ENCODE measurements at regions not wholly inside any gene's neighbourhood (a gene's known extent, or its start where the extent isn't known, plus 50 kb on each side); places are given as distances from the start of the nearest gene placed in this dataset.

- H3K4me3 ChIP-seq (ENCODE audit: low read depth, low read length) = no peak overlapping the region
- TF ChIP-seq, protein P1, sequence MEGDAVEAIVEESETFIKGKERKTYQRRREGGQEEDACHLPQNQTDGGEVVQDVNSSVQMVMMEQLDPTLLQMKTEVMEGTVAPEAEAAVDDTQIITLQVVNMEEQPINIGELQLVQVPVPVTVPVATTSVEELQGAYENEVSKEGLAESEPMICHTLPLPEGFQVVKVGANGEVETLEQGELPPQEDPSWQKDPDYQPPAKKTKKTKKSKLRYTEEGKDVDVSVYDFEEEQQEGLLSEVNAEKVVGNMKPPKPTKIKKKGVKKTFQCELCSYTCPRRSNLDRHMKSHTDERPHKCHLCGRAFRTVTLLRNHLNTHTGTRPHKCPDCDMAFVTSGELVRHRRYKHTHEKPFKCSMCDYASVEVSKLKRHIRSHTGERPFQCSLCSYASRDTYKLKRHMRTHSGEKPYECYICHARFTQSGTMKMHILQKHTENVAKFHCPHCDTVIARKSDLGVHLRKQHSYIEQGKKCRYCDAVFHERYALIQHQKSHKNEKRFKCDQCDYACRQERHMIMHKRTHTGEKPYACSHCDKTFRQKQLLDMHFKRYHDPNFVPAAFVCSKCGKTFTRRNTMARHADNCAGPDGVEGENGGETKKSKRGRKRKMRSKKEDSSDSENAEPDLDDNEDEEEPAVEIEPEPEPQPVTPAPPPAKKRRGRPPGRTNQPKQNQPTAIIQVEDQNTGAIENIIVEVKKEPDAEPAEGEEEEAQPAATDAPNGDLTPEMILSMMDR (IDR thresholded peaks at IDR 0.05; ENCODE audit: insufficient read depth, low read length) = no peak
- no peak for DNase-seq (ENCODE audit: low read depth)
These were observed 951.2 kb upstream of the MIR17HG start for GRCh38 chr13:90396266-90396665.

DNA sequence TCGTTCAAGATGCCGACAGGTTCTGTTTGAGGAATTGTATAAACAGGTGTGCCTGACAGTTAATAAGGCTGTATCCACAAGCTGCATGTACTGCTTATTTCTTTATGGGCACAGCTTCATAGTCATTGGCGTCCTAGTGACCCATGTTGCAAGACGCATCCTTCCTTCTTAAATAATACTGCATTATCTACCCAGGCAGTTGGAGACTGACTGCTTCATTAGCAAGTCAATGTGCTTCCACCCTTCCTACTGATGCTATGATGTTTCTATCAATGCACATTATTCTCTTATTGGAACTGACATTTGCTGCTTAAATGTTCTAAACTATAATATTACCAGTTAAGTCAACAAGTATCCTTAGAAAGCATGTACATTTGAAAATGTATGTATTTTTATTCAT is 950.0 kb upstream of the MIR17HG start:
- DNase-seq (ENCODE audit: low read depth) = no peak
- H3K4me3 ChIP-seq (ENCODE audit: low read depth, low read length) = no peak overlapping the region
- TF ChIP-seq, protein P1 (IDR thresholded peaks at IDR 0.05; ENCODE audit: insufficient read depth, low read length) = no peak

GRCh38 chr13:90400372-90400771 is 947.1 kb upstream of the MIR17HG start:
- no peak for DNase-seq (ENCODE audit: low read depth)
- TF ChIP-seq, protein P1 (IDR thresholded peaks at IDR 0.05; ENCODE audit: insufficient read depth, low read length) = no peak
- H3K4me3 ChIP-seq (ENCODE audit: low read depth, low read length) = no peak overlapping the region

- no peak for DNase-seq (ENCODE audit: low read depth)
- TF ChIP-seq, protein P1 (IDR thresholded peaks at IDR 0.05; ENCODE audit: insufficient read depth, low read length) = no peak
- no peak overlapping the region for H3K4me3 ChIP-seq (ENCODE audit: low read depth, low read length)
These were observed 946.3 kb upstream of the MIR17HG start for GRCh38 chr13:90401150-90401549.

DNA sequence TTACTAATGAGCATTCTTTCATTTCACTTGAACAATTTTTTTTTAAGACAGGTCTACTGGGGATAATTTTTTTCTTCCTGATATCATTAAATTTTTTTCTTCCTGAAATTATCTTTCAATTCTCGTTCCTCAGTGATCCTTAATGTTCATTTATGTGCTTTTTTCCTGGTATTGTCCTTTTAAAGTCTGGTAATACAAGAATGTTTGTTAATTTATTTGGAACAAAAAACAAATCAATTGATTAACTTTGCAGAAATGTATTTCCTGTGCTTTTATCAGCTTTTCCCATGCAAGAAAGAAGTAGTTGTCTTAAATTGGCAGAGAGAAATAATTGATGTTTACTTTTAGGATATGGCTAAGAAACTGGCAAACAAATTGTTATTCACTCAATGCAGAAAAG is 945.4 kb upstream of the MIR17HG start:
- H3K4me3 ChIP-seq (ENCODE audit: low read depth, low read length) = no peak overlapping the region
- TF ChIP-seq, protein P1 (IDR thresholded peaks at IDR 0.05; ENCODE audit: insufficient read depth, low read length) = no peak
- DNase-seq (ENCODE audit: low read depth) = no peak

DNA sequence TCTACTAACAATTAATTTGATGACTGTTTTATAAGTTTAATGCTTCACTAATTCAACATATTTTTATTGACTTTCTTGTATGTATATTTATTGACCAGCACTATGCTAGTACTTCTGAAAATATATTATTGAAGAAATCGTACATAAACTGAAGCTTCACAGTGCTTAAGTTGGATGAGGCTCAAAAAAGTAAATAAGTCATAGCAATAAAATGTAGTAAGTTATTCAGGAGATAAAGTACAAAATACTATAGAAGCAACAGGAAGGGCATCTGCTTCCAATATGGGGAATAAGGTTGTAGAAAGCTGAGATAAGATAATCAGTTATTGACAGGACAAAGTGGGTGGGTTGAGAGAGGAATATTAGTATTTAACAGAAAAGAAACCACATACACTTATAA is 944.9 kb upstream of the MIR17HG start:
- TF ChIP-seq, protein P1 (IDR thresholded peaks at IDR 0.05; ENCODE audit: insufficient read depth, low read length) = no peak
- DNase-seq (ENCODE audit: low read depth) = peak; percentile 23
- H3K4me3 ChIP-seq (ENCODE audit: low read depth, low read length) = no peak overlapping the region

- DNase-seq (ENCODE audit: low read depth) = no peak
- TF ChIP-seq, protein P1 (IDR thresholded peaks at IDR 0.05; ENCODE audit: insufficient read depth, low read length) = no peak
- H3K4me3 ChIP-seq (ENCODE audit: low read depth, low read length) = no peak overlapping the region
These were observed 944.0 kb upstream of the MIR17HG start for GRCh38 chr13:90403330-90404082.
